ENCODE measurements at regions not wholly inside any gene's neighbourhood (a gene's known extent, or its start where the extent isn't known, plus 50 kb on each side); places are given as distances from the start of the nearest gene placed in this dataset.
A peak's percentile ranks its signal among the peaks of the same experiment; 100 is the strongest.

DNA sequence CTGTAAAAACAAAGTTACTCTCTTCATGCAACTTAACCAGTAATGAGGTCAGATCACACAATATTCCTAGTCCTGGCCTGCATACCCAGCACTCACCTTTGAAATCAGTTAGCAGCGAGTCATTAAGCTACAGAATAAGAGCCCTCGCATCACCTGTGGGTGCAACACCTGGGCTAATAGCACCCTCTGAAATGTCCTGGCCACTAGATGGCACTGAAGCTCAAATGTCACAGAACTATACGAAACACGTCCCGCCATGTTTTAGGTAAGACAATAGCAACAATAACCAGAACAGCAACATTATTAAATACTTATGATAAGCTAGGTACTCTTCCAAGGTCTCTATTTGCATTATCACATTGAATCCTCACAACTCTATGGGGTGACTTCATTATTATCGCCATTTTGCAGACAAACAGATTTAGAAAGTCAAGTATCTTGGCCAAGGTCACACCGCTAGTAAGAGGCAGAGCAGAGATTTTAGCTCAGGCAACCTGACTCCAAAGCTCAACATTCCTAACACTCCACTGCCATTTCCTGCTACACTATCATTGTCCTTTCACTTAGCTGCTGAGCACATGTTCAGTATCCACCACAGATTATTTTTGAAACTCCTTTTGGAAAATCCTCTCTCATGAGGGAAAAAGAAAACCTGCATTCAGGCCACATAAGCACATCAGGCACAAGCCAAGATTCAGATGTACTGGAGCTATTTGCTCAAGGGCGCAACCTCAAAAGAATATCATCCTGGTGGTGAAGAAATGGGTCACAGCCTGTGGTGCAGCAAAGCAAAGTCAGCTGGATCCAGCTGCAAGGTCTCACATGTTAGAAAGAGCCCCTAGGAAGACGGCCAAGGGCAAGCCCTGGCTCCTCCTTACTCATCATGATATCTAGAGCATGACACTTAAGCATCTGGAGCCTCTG is 59.5 kb upstream of the KDR start:
- TF ChIP-seq, protein P1, sequence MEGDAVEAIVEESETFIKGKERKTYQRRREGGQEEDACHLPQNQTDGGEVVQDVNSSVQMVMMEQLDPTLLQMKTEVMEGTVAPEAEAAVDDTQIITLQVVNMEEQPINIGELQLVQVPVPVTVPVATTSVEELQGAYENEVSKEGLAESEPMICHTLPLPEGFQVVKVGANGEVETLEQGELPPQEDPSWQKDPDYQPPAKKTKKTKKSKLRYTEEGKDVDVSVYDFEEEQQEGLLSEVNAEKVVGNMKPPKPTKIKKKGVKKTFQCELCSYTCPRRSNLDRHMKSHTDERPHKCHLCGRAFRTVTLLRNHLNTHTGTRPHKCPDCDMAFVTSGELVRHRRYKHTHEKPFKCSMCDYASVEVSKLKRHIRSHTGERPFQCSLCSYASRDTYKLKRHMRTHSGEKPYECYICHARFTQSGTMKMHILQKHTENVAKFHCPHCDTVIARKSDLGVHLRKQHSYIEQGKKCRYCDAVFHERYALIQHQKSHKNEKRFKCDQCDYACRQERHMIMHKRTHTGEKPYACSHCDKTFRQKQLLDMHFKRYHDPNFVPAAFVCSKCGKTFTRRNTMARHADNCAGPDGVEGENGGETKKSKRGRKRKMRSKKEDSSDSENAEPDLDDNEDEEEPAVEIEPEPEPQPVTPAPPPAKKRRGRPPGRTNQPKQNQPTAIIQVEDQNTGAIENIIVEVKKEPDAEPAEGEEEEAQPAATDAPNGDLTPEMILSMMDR (IDR thresholded peaks at IDR 0.05), result peak in 4 of 6 experiments; percentile 16 to 55 (median 30)
- no peak for TF ChIP-seq POLR2A (IDR thresholded peaks at IDR 0.05)

Data from esophagus squamous epithelium (tissue), 4 donors.